Mammary epithelial cell (primary cell): ENCODE measurements at regions not wholly inside any gene's neighbourhood (a gene's known extent, or its start where the extent isn't known, plus 50 kb on each side); places are given as distances from the start of the nearest gene placed in this dataset.

Source experiments
- CTCF ChIP-seq, 2 donors: IDR thresholded peaks in 1 of 2; conservative IDR thresholded peaks in 1 of 2; 2 replicates each; pipeline ENCODE4 v1.5.1; 2011 to 2012; ENCODE audit warnings: inconsistent platforms in 2 of 2, low read length in 2 of 2, mild to moderate bottlenecking in 2 of 2, control low read depth in 1 of 2, low read depth in 1 of 2; ENCODE audit not compliant: insufficient read depth in 1 of 2; ENCODE audit errors: extremely low read depth in 1 of 2
- EZH2 ChIP-seq: IDR thresholded peaks from 2 replicates; pipeline ENCODE4 v1.6.1; 2012; ENCODE audit warnings: low read length, inconsistent platforms, borderline replicate concordance

GRCh38 chr13:82827724-82828123 lies 1054.5 kb downstream of the SLITRK1 start:
- no peak for TF ChIP-seq CTCF (conservative IDR thresholded peaks at IDR 0.05 in 1 of 2, IDR thresholded peaks at IDR 0.05 in 1 of 2; ENCODE audit: extremely low read depth in 1 of 2, insufficient read depth in 1 of 2, low read depth in 1 of 2, low read length in 2 of 2)
- no peak for TF ChIP-seq EZH2
